GM12878 (cell line): ENCODE measurements at regions not wholly inside any gene's neighbourhood (a gene's known extent, or its start where the extent isn't known, plus 50 kb on each side); places are given as distances from the start of the nearest gene placed in this dataset.

ENCODE experiments used
- CBX3 ChIP-seq: fragments of 200-600 bp; sonication (generic); IDR thresholded peaks from 2 replicates; pipeline ENCODE4 v1.6.1; 2016; ENCODE audit warnings: low read depth, borderline replicate concordance
- CHD1 ChIP-seq: IDR thresholded peaks from 2 replicates; pipeline ENCODE4 v1.6.1; 2012; ENCODE audit warnings: low read depth, low read length, improper control_type of control experiment
- CTCF ChIP-seq, 3 experiments: IDR thresholded peaks in 2 of 3; conservative IDR thresholded peaks in 1 of 3; 2 replicates each; pipeline ENCODE4 v1.5.1; 2011; ENCODE audit warnings: low read depth in 3 of 3, low read length in 3 of 3, mild to moderate bottlenecking in 3 of 3, control low read depth in 2 of 3, moderate library complexity in 2 of 3, inconsistent platforms in 1 of 3, mixed read lengths in 1 of 3; ENCODE audit not compliant: control insufficient read depth in 2 of 3, insufficient read depth in 1 of 3; ENCODE audit errors: extremely low read depth in 1 of 3
- DPF2 ChIP-seq: fragments of 450-650 bp; IDR thresholded peaks from 2 replicates; pipeline ENCODE4 v1.6.1; 2017; ENCODE audit warnings: mild to moderate bottlenecking
- HDAC2 ChIP-seq: fragments of 200-600 bp; sonication (generic); IDR thresholded peaks from 2 replicates; pipeline ENCODE4 v1.6.1; 2017
- IRF5 ChIP-seq: fragments of 450-650 bp; IDR thresholded peaks from 2 replicates; pipeline ENCODE4 v1.6.1; 2017; ENCODE audit warnings: borderline replicate concordance
- LARP7 ChIP-seq: fragments of 450-650 bp; IDR thresholded peaks from 2 replicates; pipeline ENCODE4 v1.6.1; 2017; ENCODE audit warnings: mild to moderate bottlenecking
- NR2C2 ChIP-seq: IDR thresholded peaks from 2 replicates; pipeline ENCODE4 v1.6.1; 2011; ENCODE audit warnings: borderline replicate concordance, low read depth; ENCODE audit not compliant: control insufficient read depth, insufficient read length
- POLR2AphosphoS2 ChIP-seq: IDR thresholded peaks from 2 replicates; pipeline ENCODE4 v1.6.1; 2011; ENCODE audit warnings: low read depth, mild to moderate bottlenecking, low read length, improper control_type of control experiment, moderate library complexity
- TARDBP ChIP-seq: IDR thresholded peaks from 2 replicates; pipeline ENCODE4 v1.6.1; 2016; ENCODE audit warnings: borderline replicate concordance
- USF1 ChIP-seq: IDR thresholded peaks from 2 replicates; pipeline ENCODE4 v1.6.1; 2011; ENCODE audit warnings: borderline replicate concordance, low read depth, mild to moderate bottlenecking, moderate library complexity, mixed read lengths, low read length; ENCODE audit not compliant: insufficient read depth; ENCODE audit errors: extremely low read length
- TF ChIP-seq, protein P1 (sequence below): IDR thresholded peaks from 2 replicates; pipeline ENCODE4 v1.6.1; 2012; ENCODE audit warnings: mild to moderate bottlenecking, low read depth, low read length
- TF ChIP-seq, protein P2 (sequence below): IDR thresholded peaks from 2 replicates; pipeline ENCODE4 v1.6.1; 2012; ENCODE audit warnings: low read depth, low read length, improper control_type of control experiment

DNA sequence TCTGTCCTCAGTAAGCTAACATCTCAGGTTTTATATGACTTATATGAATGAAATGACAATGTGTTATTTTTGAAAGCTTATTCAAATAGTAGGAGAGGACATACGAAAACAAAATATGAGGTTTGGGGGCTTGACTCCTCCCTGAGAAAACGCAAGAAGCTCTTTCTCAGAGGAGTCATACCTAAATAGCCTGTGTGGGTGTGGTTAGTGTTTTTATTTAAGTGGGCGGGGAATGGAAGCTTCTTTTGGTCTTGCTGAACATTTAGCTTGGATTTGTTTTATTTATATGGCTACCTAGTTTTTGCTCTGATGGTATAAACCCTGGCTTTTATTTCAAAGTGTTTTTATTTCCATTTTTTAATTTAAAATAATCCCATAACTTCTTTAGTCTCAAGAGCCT lies 72.1 kb upstream of the DSG1 start:
- TF ChIP-seq CHD1 (no peak), CBX3 (no peak), USF1 (no peak), DPF2 (no peak), CTCF (IDR thresholded peaks at IDR 0.05 in 2 of 3, conservative IDR thresholded peaks at IDR 0.05 in 1 of 3; ENCODE audit: control insufficient read depth in 2 of 3, extremely low read depth in 1 of 3, insufficient read depth in 1 of 3, low read depth in 3 of 3, low read length in 3 of 3) (no peak), POLR2AphosphoS2 (no peak), LARP7 (no peak), IRF5 (no peak), NR2C2 (no peak), HDAC2 (no peak), TARDBP (no peak)
- TF ChIP-seq, protein P1, sequence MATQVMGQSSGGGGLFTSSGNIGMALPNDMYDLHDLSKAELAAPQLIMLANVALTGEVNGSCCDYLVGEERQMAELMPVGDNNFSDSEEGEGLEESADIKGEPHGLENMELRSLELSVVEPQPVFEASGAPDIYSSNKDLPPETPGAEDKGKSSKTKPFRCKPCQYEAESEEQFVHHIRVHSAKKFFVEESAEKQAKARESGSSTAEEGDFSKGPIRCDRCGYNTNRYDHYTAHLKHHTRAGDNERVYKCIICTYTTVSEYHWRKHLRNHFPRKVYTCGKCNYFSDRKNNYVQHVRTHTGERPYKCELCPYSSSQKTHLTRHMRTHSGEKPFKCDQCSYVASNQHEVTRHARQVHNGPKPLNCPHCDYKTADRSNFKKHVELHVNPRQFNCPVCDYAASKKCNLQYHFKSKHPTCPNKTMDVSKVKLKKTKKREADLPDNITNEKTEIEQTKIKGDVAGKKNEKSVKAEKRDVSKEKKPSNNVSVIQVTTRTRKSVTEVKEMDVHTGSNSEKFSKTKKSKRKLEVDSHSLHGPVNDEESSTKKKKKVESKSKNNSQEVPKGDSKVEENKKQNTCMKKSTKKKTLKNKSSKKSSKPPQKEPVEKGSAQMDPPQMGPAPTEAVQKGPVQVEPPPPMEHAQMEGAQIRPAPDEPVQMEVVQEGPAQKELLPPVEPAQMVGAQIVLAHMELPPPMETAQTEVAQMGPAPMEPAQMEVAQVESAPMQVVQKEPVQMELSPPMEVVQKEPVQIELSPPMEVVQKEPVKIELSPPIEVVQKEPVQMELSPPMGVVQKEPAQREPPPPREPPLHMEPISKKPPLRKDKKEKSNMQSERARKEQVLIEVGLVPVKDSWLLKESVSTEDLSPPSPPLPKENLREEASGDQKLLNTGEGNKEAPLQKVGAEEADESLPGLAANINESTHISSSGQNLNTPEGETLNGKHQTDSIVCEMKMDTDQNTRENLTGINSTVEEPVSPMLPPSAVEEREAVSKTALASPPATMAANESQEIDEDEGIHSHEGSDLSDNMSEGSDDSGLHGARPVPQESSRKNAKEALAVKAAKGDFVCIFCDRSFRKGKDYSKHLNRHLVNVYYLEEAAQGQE, result no peak
- TF ChIP-seq, protein P2, sequence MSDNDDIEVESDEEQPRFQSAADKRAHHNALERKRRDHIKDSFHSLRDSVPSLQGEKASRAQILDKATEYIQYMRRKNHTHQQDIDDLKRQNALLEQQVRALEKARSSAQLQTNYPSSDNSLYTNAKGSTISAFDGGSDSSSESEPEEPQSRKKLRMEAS, result no peak
